PC-3 (cell line): ENCODE measurements at regions not wholly inside any gene's neighbourhood (a gene's known extent, or its start where the extent isn't known, plus 50 kb on each side); places are given as distances from the start of the nearest gene placed in this dataset.

Experiments
- EZH2 ChIP-seq: fragments of 300-600 bp; sonication (generic); IDR thresholded peaks from one replicate; pipeline ENCODE4 v1.6.1; 2017; ENCODE audit warnings: antibody characterized with exemption, mild to moderate bottlenecking, low read length; ENCODE audit not compliant: unreplicated experiment
- EZH2phosphoT487 ChIP-seq: fragments of 300-600 bp; sonication (generic); IDR thresholded peaks from 2 replicates; pipeline ENCODE4 v1.6.1; 2018; ENCODE audit warnings: mild to moderate bottlenecking, antibody characterized with exemption, low read length, borderline replicate concordance
- TF ChIP-seq, protein P1 (sequence below): fragments of 300-600 bp; sonication (generic); conservative IDR thresholded peaks from 2 replicates; pipeline ENCODE4 v1.5.1; 2017; ENCODE audit warnings: antibody characterized with exemption, low read depth, mild to moderate bottlenecking, low read length

DNA sequence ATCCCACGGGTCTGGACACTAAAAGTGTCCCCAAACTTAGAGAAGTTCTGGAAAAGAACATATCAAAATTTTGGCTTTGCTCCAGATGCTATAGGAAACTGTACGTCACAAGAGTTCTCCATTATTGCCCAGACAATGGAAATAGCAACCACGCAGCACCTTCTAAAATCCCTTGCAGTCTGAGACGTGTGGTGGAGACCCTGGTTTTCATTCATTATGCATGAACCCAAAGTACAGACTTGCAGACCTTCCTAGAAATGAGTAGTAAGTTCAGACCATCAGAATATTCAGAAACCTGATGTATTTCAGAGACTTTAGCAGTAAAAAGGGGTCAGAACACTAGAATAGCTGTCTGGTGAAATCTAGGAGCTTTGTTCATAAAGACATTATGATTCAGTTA lies 50.0 kb upstream of the BCL2L14 start:
- TF ChIP-seq EZH2 (no peak), EZH2phosphoT487 (no peak)
- TF ChIP-seq, protein P1, sequence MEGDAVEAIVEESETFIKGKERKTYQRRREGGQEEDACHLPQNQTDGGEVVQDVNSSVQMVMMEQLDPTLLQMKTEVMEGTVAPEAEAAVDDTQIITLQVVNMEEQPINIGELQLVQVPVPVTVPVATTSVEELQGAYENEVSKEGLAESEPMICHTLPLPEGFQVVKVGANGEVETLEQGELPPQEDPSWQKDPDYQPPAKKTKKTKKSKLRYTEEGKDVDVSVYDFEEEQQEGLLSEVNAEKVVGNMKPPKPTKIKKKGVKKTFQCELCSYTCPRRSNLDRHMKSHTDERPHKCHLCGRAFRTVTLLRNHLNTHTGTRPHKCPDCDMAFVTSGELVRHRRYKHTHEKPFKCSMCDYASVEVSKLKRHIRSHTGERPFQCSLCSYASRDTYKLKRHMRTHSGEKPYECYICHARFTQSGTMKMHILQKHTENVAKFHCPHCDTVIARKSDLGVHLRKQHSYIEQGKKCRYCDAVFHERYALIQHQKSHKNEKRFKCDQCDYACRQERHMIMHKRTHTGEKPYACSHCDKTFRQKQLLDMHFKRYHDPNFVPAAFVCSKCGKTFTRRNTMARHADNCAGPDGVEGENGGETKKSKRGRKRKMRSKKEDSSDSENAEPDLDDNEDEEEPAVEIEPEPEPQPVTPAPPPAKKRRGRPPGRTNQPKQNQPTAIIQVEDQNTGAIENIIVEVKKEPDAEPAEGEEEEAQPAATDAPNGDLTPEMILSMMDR = no peak
